ENCODE measurements at regions not wholly inside any gene's neighbourhood (a gene's known extent, or its start where the extent isn't known, plus 50 kb on each side); places are given as distances from the start of the nearest gene placed in this dataset.
"Not testable (repeated sequence)": the region's sequence is repeated elsewhere in the genome, so short reads cannot be mapped to it uniquely, and the experiment has no call there.

DNA sequence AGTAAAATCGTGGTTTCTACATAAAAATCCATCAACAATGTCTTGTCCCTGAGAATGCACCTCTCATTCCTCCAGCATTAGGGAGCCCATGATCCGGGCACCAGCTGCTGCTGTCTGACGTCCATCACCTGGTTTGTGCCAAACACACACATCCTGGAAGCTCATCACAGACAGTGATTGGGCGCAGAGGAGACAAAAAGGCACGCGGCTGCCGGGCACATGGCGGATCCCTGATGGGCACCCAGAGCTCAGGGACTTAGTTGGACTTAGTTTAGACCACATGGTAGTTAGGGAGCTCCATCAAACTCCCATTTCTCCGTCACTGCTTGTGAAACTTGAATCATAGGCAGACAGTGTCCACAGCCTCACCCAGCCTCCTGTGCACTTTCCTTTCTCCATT, 1059.3 kb downstream of the TMEM121 start:
- TF ChIP-seq, protein P1, sequence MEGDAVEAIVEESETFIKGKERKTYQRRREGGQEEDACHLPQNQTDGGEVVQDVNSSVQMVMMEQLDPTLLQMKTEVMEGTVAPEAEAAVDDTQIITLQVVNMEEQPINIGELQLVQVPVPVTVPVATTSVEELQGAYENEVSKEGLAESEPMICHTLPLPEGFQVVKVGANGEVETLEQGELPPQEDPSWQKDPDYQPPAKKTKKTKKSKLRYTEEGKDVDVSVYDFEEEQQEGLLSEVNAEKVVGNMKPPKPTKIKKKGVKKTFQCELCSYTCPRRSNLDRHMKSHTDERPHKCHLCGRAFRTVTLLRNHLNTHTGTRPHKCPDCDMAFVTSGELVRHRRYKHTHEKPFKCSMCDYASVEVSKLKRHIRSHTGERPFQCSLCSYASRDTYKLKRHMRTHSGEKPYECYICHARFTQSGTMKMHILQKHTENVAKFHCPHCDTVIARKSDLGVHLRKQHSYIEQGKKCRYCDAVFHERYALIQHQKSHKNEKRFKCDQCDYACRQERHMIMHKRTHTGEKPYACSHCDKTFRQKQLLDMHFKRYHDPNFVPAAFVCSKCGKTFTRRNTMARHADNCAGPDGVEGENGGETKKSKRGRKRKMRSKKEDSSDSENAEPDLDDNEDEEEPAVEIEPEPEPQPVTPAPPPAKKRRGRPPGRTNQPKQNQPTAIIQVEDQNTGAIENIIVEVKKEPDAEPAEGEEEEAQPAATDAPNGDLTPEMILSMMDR (IDR thresholded peaks at IDR 0.05; ENCODE audit: unreplicated experiment), result no peak
- Mint-ChIP-seq H3K27me3 (no peaks in the 10 kb centered on the region), H3K27ac (no peak overlapping the region), H3K4me1 (ENCODE audit: low read depth) (no peaks in the 10 kb centered on the region), H3K4me3 (ENCODE audit: low read depth) (no peak overlapping the region), H3K36me3 (ENCODE audit: insufficient read depth) (peaks cover 4% of the 10 kb centered on the region), H3K9me3 (ENCODE audit: low read depth) (peaks cover 66% of the 10 kb centered on the region)
- DNase-seq (ENCODE audit: low spot score, unreplicated experiment), result no peak

DNA sequence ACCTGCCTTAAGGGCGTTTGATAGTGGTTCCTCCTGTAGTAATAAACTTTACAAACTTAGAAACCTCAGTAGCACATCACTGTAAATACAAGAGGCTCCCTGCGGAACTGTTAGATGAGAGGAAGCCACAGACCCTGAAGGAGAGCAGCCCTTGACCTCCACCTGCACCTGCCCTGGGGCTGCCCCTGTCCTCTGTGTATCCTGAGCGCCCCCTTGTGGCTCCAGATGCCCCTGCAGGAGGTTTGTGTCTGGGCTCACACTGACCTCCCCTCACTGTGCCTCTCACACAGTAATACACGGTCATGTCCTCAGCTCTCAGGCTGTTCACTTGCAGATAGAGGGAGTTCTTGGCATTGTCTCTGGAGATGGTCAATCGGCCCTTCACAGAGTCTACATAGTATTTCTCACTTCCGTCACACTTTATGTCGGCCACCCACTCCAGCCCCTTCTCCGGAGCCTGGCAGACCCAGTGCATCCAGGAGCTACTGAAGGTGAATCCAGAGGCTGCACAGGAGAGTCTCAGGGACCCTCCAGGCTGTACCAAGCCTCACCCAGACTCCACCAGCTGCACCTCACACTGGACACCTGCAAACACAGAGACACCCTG, 1059.8 kb downstream of the TMEM121 start:
- peaks cover 67% of the 10 kb centered on the region for H3K9me3 Mint-ChIP-seq (ENCODE audit: low read depth)

DNA sequence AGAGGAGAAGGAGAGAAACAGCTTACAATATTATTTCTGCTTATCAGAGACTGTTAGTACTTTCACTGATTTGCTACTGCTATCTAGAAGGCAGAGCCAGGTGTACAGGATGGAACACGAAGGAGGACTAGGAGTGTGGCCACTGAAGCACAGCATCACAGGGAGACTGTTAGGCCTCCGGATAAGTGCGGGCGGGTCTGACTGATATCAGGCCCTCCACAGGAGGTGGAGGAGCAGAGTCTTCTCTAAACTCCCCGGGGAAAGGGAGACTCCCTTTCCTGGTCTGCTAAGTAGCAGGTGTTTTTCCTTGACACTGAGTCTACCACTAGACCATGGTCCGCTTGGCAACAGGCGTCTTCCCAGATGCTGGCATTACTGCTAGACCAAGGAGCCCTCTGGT, 1065.2 kb downstream of the TMEM121 start:
- DNase-seq (ENCODE audit: low spot score, unreplicated experiment); H3K4me1 Mint-ChIP-seq (ENCODE audit: low read depth); H3K4me3 Mint-ChIP-seq (ENCODE audit: low read depth); H3K36me3 Mint-ChIP-seq (ENCODE audit: insufficient read depth); H3K27me3 Mint-ChIP-seq; H3K27ac Mint-ChIP-seq: not testable (repeated sequence)
- peaks cover 50% of the 10 kb centered on the region for H3K9me3 Mint-ChIP-seq (ENCODE audit: low read depth)

More for the DNA sequence above, 1059.8 kb downstream of the TMEM121 start:
- Mint-ChIP-seq H3K27me3 (no peaks in the 10 kb centered on the region), H3K27ac (no peak overlapping the region), H3K36me3 (ENCODE audit: insufficient read depth) (peaks cover 6% of the 10 kb centered on the region), H3K4me1 (ENCODE audit: low read depth) (no peaks in the 10 kb centered on the region), H3K4me3 (ENCODE audit: low read depth) (no peak overlapping the region)
- DNase-seq (ENCODE audit: low spot score, unreplicated experiment), result no peak
- TF ChIP-seq, protein P1 (IDR thresholded peaks at IDR 0.05; ENCODE audit: unreplicated experiment), result no peak

DNA sequence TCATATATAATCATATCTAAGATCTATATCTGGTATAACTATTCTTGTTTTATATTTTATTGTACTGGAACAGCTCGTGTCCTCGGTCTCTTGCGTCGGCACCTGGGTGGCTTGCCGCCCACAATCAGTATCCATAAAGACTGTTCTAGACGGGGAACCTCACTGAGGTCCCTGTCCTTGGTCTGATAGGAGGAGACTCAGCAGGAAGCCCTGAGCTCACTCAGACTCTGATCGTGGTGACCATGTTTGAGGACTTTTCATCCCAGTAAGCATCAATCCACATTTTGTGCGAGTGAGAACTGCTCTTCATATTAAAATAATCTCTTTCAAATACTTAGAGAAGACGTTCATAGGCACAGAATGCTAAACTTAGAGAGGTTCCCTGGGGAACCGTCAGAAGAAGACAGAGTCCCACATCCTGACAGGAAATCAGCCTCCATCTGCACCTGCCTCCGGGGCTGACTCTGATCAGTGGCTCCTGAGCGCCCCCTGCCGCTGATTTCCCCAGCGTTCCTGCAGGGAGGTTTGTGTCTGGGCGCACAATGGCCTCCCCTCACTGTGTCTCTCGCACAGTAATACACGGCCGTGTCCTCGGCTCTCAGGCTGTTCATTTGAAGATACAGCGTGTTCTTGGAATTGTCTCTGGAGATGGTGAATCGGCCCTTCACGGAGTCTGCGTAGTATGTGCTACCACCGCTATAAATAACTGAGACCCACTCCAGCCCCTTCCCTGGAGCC, 1065.9 kb downstream of the TMEM121 start:
- not testable (repeated sequence) for H3K36me3 Mint-ChIP-seq (ENCODE audit: insufficient read depth); H3K27me3 Mint-ChIP-seq; H3K4me3 Mint-ChIP-seq (ENCODE audit: low read depth); H3K27ac Mint-ChIP-seq; H3K4me1 Mint-ChIP-seq (ENCODE audit: low read depth); DNase-seq (ENCODE audit: low spot score, unreplicated experiment)
- H3K9me3 Mint-ChIP-seq (ENCODE audit: low read depth), result peaks cover 49% of the 10 kb centered on the region

DNA sequence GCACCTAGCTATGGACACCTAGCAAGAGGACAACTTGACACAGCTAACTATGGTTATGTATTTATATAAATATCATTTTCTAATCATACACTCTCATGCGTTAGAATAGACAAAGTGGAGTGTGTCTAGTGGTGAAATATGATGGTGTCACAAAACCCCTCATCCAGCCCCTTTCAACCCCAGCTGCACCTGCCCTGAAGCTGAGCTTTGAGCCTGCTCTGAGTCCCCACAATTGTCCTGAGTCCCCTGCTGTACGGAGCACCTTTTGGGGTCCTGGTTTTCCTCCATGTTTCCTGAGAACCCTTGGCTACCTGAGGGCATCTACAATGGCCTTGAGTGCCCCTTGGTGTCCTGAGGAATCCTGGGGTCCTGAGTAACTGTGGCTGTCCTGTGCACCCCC, 1072.8 kb downstream of the TMEM121 start:
- H3K9me3 Mint-ChIP-seq (ENCODE audit: low read depth), result peaks cover 67% of the 10 kb centered on the region
- H3K4me3 Mint-ChIP-seq (ENCODE audit: low read depth), result no peak overlapping the region
- TF ChIP-seq, protein P1 (IDR thresholded peaks at IDR 0.05; ENCODE audit: unreplicated experiment), result no peak
- H3K27ac Mint-ChIP-seq, result no peak overlapping the region
- H3K36me3 Mint-ChIP-seq (ENCODE audit: insufficient read depth), result peaks cover 3% of the 10 kb centered on the region
- H3K4me1 Mint-ChIP-seq (ENCODE audit: low read depth), result no peaks in the 10 kb centered on the region
- no peaks in the 10 kb centered on the region for H3K27me3 Mint-ChIP-seq
- DNase-seq (ENCODE audit: low spot score, unreplicated experiment), result no peak

DNA sequence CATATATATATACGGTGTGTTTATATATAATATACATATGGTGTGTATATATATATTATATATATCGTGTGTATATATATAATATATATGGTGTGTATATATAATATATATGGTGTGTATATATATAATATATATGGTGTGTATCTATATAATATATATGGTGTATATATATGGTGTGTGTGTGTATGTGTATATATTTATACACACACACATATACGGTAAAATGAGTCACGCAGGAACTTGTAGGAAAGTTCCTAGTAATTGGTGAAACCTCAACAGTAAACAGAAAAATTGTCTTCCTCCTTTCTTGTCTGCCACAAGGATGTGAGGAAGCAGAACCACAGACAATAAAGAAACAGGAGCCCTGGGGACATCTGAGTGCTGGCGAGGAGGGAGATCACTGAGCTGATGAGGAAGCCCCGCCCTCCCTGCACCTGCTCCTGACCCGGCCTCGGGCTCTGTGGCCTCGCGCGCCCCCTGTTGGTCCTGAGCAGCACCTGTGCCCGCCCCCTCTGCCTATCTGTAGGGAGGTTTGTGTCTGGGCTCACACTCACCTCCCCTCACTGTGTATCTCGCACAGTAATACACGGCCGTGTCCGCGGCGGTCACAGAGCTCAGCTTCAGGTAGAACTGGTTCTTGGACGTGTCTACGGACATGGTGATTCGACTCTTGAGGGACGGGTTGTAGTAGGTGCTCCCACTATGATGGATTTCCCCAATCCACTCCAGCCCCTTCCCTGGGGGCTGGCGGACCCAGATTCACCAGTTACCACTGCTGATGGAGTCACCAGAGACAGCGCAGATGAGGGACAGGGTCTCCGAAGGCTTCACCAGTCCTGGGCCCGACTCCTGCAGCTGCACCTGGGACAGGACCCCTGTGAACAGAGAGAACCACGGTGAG, 1079.4 kb downstream of the TMEM121 start:
- H3K9me3 Mint-ChIP-seq (ENCODE audit: low read depth), result peaks cover 73% of the 10 kb centered on the region
- no peaks in the 10 kb centered on the region for H3K4me1 Mint-ChIP-seq (ENCODE audit: low read depth)
- TF ChIP-seq, protein P1 (IDR thresholded peaks at IDR 0.05; ENCODE audit: unreplicated experiment), result no peak
- H3K27ac Mint-ChIP-seq, result no peak overlapping the region
- H3K36me3 Mint-ChIP-seq (ENCODE audit: insufficient read depth), result peaks cover 6% of the 10 kb centered on the region
- H3K27me3 Mint-ChIP-seq, result no peaks in the 10 kb centered on the region
- no peak for DNase-seq (ENCODE audit: low spot score, unreplicated experiment)
- H3K4me3 Mint-ChIP-seq (ENCODE audit: low read depth), result no peak overlapping the region

Data from progenitor cell of endocrine pancreas (in vitro differentiated cells).